HG03558 (cell line): ENCODE measurements at regions not wholly inside any gene's neighbourhood (a gene's known extent, or its start where the extent isn't known, plus 50 kb on each side); places are given as distances from the start of the nearest gene placed in this dataset.
"Not testable (repeated sequence)": the region's sequence is repeated elsewhere in the genome, so short reads cannot be mapped to it uniquely, and the experiment has no call there.

ENCODE experiments used
- ATAC-seq: cut with Tn5 transposase; IDR thresholded peaks from one replicate; pipeline ENCODE4 v1.9.1; 2021; ENCODE audit warnings: moderate number of reproducible peaks; ENCODE audit not compliant: unreplicated experiment; ENCODE audit errors: extremely low read depth

DNA sequence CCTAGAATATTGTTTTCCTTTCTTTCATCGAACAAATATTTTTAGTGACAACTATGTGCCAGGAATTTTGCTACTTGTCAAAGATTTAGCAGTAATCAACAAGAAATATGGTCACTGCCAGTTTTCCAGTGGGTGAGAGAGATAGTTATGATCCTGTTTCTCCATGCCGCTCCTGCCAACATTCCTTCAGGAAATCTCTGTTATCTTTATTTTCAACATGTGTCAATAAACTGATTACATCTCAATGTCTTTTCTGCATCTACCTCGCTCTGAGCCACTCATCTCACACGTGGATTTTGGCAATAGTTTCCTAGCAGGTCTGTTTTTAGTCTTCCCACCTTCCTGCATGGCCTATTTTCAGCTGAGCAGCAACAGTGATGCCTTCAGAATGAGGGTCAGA, 650.0 kb upstream of the STXBP6 start:
- no peak for ATAC-seq

DNA sequence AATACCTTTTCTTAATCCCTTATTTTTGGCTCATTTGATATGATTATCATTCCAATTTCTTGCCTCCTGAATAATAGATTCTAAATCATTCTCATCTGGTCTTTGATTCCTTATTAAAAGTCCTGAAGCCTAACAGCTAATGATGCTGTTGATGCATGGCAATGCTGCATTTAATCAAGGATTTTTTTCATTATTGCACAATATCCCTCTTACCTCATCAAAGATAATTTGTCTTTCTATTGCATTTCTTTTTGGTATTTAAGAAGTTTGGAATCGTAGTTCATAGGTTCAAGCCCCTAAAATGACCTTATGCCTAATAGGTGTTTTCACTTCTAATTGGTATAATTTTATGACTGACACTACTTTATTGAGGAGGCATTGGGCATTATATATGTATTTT, 648.2 kb upstream of the STXBP6 start:
- ATAC-seq = no peak

DNA sequence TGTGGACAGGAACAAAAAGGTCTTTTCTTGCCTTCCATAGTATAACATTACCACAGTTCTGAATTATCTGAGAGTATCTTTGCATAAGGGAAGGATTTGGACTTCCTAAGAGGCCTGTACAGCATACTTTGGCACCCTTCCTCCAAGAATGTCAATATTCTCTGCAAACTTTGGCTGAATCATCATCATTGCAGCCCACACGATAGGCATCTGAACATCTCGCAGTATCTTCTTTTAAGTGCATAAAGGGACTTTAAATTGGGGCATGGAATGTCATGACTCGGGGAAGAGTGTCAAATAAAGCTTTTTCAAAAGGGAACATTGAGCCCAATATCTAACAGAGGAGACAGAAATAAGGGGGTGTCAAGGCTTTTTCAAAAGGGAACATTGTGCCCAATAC, 646.2 kb upstream of the STXBP6 start:
- ATAC-seq = no peak

DNA sequence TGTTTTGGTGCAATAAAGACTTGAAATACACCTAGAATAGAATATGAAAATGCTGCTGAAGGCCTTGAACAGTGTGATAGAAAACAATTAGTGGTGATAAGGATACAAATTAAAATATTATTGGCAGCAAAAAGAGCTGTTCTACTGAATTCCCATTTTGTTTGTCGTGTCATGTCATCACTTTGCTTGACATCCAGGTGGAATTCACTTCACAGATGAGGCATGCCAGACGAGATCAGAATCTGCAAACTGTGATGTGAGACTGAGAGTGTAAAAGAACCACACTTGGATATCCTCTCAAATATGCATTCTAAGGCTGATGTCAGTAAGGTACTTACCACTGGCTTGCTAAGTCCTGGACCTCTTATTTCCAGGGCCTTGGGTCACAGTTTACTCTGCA, 635.1 kb upstream of the STXBP6 start:
- ATAC-seq = no peak

DNA sequence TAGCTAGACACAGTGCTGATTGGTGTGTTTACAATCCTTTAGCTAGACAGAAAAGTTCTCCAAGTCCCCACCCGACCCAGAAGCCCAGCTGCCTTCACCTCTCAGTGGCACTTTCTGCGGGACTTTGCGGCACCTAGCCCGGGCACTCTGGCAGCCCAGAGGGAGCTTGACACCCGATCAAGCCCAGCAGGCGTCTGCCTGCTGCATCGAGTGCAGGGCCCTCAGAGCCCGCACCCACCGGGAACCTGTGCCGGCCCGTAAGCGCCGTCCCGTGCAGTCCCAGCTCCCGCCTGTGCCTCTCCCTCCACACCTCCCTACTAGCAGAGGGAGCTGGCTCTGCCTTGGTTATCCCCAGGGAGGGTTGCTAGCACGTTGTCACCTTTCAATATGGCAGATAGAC, 631.0 kb upstream of the STXBP6 start:
- ATAC-seq = no peak

DNA sequence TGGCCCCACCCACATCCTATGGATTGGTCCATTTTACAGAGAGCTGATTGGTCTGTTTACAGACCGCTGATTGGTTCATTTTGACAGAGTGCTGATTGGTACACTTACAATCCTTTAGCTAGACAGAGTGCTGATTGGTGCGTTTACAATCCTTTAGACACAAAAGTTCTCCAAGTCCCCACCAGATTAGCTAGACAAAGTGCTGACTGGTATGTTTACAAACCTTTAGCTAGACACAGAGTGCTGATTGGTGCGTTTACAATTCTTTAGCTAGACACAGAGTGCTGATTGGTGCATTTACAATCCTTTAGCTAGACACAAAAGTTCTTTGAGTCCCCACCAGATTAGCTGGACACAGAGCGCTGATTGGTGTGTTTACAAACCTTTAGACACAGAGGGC, 630.6 kb upstream of the STXBP6 start:
- not testable (repeated sequence) for ATAC-seq

DNA sequence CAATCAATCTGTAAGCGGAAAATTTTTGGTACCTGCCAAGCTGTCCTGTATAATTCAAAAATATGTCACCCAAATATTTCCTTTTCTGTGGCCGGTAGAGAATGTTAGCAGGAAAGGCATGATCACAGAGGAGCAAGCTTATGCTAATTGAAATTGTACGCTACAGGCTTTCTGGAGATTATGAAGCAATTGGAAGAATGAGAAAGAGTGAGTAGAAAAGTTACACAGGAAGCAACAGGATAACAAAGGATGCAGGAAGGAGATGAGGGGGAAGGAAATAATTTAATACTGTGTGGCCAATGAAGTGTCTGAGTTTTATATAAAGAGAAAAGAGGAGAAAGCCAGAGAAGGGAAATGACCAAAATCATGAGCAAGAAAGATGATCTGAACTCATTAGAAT, 627.2 kb upstream of the STXBP6 start:
- no peak for ATAC-seq

DNA sequence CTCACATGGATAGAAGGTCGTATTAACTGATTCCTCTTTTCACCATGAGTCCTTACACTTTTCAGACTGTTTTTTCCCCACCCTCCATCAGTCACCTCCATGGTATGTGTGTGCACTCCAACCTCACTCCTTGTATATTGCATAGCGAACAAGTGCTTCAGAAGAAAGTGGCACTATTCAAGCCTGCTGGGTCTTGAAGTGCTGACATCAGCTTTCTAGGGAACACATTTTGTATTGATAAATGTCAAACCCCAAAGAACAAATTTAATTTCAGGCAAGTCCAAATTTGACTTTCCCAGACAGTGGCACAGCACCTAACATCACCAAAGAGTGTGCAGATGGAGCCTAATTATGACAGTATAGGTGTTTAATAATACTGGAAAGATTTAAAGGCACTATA, 617.4 kb upstream of the STXBP6 start:
- no peak for ATAC-seq

DNA sequence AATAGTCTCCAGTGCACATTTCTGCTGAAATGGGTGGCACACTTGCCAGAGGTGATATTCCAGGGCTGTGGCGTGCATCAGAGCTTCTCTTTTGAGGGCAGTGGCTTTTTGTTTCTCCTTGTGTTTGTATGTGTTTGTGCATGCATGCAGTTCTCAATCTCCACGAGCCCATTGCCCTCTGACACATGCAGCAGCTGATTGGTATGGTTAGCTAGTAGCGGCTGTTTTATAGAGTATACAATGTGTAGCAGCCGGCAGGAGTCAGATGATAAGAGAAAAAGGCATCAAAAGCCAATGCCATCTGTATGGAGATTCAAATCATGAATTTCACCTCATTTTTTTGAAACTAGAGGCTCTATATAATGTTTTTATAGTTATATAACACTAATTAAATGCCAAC, 616.9 kb upstream of the STXBP6 start:
- ATAC-seq = no peak

DNA sequence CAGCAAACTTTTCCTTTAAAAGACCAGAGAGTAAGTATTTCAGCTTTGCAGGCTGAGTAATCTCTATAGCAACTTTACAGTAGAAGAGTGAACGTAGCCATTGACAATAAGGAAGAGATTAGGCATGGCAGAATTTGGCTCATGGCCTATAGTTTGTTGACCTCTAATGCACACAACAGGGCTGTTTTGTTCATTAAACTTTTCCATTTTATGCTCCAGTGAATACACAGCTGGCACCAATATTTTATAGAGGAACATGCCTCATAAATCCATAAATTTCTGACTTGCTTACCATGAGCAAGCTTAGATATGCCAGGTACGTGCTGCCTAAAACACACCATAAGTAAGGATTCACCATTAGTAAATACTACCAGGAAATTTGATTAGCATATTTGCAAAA, 609.0 kb upstream of the STXBP6 start:
- ATAC-seq = no peak

DNA sequence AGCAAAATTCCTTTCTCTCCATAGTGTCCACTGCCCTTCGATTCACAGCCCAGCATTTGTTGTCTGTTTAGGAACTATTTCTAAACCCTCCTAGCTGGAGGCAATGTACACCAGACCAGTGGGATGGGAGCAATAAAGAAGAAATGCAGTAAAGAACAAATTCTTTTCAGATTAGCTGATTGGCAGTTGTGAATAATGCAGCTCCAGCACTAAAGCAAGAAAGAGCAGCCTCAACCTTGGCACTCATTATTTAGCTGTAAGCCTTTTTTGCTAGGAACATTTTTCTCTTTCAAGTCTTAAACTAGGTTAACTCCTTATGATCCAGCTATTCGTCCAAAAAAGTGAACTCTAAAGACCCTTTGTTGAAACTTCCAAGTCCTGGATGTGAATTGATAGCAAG, 580.5 kb upstream of the STXBP6 start:
- no peak for ATAC-seq

DNA sequence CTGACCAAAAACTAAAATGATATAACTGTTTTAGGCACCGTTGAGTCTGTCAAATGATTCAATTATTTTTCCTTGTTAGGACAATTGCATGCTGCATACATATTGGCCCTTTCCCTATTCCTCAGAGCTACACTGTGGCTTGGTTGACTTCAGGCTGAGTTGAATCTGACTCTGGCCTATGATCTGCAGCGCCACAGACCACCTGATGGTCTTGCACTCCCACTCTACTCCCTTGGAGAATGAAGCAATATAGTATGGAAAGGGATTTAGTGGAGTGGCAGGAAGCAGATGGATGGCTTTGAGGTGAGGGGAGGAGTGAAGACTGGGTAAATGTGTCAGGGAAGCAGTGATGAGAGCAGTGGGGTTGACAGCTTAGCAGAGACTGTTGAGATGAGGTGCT, 579.0 kb upstream of the STXBP6 start:
- ATAC-seq = no peak

DNA sequence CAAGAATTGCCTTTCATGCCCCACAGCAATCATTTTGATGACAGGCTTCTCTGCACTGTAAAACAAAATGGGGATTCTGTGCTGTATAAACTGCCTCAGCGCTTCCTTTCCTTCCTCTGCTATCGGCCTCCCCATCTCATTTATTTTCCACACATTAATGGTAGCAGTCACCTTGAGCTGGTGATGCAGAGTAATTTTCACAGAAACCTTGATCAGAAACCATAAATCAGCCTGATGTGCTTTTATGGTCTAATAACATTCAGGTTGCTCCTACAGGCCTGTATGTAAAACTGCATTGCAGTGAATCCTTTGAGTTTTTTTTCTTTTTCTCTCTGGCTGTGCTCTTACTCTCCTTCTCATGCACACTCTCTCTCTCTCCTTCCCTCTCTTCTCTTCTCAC, 578.4 kb upstream of the STXBP6 start:
- ATAC-seq = no peak

DNA sequence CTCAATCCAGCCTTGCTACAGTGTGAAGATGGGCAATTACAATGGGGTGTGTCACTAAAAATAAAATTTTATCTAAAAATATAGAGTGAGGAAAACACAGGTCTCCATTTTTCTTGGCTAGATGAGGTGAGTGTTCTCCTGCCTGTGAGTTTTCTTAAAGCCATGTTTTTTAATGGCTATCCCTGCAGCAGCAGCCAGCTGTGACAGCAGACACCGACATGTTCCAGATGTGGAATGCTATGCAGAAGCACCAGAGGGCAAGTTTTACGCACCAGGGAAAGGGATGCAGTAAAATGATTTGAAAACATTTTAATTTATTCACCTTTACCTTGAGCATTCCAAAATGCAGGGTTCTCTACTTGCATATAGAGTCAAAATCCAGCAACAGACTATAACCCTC, 577.0 kb upstream of the STXBP6 start:
- no peak for ATAC-seq

DNA sequence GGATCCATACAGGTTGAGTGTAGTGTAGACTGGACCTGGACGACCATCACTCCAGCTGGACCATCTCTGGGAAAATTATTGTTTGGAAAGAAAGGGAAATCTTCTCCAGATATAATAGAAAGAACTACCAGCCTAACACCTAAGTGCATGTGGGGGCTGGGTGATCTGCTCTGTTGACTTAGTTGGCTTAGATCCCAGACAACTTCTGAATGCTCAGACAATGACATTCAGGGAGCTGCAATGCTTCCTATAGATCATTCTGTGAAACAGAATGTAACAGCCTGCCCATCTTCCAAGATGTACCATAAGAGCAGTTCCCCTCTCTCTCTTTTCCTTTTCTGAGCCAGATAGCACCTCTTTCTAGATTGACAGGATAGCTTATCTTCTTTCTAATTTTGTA, 572.8 kb upstream of the STXBP6 start:
- no peak for ATAC-seq

DNA sequence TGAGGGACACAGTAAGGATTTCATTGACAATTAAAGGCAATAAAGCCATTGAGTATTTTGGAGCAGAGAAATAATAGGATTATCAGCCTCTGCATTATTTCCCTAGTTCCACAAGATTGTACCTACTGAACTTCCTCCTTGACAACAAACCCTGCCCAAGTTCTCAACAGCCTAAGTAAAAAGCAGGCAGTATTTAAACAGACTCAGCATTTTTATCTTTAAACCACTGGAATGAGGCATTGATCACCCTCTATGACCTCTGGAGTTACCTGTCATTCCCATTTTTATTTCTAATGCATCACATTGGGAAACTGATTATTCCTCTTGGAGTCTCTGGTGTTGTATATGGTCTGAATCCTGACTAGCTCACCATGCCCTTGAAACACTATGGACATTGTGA, 570.6 kb upstream of the STXBP6 start:
- no peak for ATAC-seq

DNA sequence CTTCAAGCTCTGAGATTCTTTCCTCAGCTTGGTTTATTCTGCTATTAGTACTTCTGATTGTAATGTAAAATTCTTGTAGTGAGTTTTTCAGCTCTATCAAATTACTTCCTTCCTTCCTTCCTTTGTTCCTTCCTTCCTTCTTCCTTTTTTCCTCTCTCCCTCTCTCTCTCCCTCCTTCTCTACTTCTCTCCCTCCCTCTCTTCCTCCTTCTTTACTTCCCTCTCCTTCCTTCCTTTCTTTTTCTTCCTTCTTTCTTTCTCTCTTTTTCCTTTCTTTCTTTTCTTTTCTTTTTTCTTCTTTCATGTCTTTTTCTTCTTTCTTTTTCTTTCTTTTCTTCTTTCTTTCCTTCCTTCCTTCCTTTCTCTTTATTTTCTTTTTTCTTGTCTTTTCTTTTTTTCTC, 565.2 kb upstream of the STXBP6 start:
- no peak for ATAC-seq

DNA sequence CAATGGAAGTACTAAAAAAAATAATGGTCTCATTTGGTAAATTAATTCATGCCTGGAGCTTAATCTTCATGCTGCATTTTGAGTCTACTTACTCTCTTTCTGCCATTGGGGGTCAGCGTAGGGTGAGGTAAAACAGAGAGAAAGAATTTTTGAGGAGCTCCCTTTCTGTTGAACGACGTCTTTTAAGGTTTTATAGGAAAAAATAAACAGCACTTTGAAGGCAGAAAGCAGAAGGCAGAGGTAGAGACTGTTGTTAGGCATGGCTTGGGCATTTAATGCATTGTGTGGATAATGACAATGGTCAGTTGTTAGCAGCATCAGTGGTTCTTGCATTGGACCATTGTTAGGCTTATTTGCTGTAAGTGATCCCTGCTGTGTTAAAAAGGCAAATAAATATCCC, 557.2 kb upstream of the STXBP6 start:
- ATAC-seq = no peak

DNA sequence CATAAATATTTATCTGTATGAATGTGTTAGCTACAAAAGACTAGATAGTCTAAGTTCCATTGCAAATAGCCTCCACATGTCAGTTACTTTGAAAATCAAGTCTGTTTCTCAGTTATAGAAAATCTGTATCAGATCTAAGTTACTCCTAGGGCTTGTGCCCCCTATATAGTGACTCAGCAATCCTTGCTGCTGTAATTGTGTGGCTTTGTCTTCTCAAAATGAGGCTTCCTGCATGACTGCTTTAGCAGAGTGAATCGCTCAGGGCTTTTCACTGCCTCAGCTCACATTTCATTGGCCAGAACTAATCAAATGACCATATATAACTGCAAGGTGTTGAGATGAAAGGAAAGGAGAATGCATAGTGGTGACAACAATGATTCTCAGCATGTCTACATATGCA, 552.2 kb upstream of the STXBP6 start:
- no peak for ATAC-seq

DNA sequence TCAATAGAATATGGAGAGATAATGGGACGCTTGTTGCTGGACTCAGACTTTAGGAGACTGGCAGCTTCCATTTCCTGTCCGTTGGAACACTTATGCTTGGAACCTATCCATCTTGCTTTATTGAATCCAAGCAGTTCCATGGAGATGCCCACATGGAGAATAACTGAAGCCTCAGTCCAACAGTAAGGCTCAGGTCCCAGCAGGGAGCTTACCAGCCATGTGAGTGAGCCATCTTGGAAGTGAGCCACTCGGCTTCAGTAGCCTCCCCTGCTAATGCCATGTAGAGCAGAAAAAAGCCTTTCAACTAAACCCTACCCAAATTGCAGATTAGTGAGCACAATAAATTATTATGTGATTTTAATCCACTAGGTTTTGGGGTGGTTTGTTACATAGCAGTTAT, 538.8 kb upstream of the STXBP6 start:
- no peak for ATAC-seq

DNA sequence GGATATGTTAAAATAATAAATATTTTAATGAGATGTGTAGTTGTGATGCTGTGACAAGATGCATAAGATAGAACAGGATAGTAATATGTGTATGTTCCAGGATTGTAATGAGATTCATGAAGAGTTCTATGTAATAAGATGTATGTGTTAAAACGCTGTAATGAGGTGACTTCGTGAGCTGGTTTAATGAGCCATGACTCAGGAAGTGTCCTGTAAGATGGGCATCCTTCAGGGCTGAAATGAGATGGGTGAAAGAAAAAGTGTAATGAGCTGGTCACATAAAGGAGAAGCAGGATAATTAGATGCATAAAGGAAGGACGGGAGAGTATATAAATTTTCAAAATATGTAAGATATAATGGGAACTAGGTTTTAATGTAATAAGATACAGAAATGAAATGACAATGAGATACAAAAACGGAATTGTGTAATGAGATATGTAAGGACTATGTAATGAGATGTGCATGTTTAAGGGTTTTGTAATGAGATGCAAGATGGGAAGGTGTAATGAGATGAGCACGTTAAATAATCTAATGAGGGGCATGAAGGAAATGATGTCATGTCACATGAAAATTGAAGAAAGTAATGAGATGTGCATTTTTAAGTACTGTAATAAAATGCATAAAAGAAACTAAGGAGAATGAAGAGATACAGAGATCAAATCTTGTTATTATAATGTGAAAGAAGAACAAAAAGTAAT, 524.8 kb upstream of the STXBP6 start:
- ATAC-seq = no peak

DNA sequence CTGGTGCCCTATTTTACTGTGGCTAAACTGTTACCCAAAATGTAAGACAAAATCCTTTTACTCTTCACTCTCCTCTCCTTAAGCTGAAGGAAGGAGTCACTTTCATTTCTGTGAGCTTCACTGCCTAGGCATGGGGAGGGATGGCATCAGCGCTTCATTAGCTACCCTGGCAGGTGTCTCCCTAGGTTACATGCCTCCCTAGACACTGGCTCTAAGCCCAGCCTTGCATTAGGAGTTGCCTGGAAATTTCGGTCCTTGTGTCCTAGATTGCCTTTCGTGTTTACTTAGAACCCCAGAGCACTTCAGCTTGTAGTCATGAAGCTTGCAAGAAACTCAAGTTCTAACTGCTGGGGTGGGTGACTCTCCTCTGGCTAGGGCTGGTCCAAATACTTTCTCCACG, 520.5 kb upstream of the STXBP6 start:
- ATAC-seq = no peak

DNA sequence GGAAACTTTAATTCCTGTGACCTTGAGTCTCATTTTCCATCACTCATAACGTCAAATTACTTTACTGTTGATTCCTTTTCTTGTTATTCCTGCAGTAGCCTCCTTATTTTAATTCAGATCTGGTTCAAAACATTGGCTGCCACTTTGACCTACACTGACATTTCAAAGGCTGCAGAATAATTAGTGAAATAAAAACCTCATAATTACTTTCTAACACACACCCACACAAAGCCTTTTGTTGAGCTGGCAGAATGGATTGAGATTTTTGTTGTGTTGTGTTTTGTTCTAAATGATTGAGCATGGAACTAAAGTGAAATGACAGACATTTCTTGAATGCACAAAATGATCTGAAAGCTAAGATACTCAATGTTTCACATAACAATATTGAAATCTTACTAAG, 507.5 kb upstream of the STXBP6 start:
- no peak for ATAC-seq
